HG02759 (cell line): ENCODE measurements at regions not wholly inside any gene's neighbourhood (a gene's known extent, or its start where the extent isn't known, plus 50 kb on each side); places are given as distances from the start of the nearest gene placed in this dataset.

Source experiments
- ATAC-seq: cut with Tn5 transposase; IDR thresholded peaks from one replicate; pipeline ENCODE4 v1.9.1; 2021; ENCODE audit warnings: mild to moderate bottlenecking, moderate library complexity; ENCODE audit not compliant: unreplicated experiment

DNA sequence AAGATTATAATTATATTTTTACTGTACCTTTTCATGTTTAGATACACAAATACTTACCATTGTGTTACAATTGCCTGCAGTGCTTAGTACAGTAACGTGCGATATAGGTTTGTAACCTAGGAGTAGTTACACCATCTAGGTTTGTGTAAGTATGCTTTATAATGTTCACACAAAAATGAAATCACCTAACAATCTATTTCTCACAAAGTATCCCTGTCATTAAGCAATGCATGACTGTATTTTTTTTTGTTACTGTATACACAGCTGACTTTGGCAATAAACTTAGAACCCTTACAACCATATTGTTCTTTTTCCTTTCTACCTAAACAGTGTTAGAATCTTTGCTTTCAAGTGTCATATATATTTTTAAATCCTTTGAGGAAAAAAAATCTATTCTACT is 303.0 kb upstream of the E2F7 start:
- ATAC-seq, result no peak

DNA sequence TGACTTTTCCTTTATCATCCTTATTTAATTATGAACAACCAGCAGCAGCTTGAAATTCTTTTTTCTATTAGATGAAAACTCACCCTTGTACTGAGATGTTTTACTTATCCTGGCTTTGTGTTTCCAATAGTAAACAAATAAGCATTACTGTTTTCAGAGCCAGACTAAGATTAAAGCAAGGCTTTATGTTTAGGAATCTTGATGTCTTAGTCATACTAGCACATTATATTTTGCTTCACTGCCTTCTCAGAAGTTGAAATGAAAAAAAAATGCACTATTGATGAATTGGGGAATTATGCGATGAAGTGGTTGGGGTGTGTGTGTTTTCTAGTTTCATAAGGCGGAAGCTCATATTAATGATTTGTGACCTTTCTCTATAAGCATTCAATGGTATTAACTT is 301.2 kb upstream of the E2F7 start:
- no peak for ATAC-seq

DNA sequence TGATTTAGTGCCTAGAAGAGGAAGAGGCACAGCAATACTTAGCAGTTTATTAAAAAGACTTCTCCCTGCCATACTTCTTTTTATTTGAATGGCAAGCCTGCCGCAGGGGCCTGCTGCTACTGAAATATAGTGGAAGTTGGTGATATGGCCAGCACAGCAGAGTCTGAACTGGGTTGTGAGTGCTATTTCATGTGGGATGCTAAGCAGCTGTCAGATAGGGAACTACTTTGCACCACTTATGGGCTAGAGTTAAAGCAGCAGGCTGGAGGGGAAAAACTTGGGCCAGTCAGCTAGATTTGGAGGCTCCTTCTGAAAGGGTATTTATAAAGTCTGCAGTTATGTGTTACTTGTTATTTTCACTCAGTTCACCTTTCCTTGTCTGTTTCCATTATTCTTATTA is 299.0 kb upstream of the E2F7 start:
- no peak for ATAC-seq

DNA sequence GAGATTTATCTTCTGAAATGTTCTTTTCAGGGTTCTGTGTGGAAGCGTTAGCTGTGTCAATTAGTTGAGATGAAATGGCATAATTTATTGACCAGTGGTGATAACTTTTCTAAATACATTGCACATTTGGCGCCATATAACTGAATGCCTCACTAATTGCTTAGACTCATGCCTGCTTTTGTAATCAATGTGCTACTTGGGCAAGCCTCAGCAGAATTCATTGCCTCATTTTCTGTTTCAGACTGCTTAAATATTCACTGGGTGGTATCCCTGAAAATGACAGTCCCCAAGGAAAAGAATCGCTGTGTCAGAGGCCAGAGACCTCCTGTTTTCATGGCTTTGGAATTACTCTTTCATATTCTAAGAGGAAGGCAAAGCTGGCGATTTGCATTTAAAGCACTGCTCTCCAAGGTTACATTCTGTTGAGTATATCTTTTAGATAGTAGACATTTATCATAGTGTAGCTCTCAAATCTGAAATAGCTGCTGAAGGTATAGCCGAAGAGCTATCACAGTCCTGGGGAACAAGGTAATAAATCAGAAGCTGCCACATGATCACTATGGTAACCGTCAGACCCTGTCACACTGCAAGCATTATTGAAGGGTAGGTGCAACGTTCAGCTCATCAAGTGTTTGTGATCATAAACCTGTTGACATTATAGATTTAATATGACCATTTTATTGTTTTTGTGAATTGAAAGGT is 297.3 kb upstream of the E2F7 start:
- no peak for ATAC-seq

DNA sequence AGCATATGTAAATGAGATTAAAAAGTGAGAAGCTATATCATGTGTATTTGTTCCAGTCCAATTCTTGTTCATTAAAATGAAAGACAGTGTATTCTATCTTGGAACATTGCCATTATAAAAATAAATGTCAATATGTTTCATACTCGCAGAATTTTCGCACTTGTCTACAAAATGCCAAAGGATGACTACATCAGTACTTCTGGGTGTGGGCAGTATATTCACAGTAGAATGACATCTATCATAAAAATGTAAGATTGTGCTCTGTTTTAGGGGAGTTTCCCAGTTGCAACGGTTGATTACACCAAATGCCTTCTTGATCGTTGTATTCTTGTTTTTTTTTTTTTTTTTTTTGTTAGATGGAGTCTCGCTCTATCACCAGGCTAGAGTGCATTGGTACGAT is 292.3 kb upstream of the E2F7 start:
- ATAC-seq, result no peak

DNA sequence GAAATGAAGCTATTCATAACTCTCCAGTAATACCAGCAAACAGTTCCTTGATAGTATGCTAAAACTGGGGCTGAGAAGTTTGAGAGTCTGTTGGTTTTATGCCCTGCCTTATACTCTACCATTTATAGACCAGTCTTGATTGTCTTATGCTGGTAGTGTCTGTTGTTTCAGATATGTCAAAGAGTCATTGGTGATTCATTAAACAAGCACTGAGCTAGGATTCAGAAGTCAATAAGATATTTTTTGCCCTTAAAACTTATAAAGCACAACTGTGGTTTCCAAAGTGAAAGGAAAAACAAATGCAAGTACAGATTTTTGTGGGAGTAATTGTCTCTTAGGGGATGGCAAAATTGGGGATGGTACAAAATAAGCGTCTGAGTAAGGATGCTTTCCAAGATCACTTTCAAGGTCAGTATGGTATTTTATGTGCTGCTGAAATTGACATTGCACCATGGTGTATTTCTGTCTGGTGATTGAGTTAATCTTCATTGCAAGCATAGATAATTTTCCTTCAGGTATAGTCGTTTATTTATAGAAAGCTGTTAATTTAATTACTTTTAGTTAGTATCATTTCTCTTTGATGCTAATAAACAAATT is 289.5 kb upstream of the E2F7 start:
- no peak for ATAC-seq

DNA sequence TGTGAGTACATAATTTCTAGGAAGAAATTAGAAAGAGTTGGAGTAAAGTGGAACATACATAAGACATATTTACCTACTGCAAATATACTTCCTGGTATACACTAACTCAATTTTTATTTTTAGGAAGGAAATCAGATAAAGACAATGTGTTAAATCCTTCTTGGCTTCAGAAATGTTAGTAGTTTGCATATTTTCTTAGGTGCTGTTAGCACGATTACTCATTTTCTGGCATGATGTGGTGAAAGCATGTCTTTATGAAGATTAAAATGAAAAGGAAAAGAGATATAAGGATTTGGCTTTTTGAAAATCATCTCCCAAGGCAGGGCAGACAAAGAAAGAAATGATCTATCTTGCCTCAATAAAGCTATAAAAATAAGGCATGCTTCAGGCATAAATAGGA is 287.6 kb upstream of the E2F7 start:
- no peak for ATAC-seq

DNA sequence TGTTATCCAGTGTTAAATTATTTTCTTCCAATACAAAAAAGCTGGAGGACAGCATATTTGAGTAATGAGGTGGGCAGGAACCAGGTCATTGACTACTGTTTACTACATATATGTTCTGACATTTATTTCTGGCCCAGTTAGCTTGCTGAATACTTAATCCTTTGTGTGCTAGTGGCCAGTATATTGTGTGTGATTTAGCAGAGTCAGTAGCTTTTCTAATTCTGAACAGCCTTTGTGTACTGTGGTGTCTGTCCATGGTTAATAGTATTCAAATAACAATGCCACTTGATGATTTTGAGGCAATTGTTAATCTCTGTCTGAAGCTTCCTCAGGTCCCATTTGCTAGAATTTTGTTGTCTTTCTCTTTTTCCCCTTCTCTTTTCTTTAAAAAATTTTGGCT is 286.5 kb upstream of the E2F7 start:
- ATAC-seq, result no peak

DNA sequence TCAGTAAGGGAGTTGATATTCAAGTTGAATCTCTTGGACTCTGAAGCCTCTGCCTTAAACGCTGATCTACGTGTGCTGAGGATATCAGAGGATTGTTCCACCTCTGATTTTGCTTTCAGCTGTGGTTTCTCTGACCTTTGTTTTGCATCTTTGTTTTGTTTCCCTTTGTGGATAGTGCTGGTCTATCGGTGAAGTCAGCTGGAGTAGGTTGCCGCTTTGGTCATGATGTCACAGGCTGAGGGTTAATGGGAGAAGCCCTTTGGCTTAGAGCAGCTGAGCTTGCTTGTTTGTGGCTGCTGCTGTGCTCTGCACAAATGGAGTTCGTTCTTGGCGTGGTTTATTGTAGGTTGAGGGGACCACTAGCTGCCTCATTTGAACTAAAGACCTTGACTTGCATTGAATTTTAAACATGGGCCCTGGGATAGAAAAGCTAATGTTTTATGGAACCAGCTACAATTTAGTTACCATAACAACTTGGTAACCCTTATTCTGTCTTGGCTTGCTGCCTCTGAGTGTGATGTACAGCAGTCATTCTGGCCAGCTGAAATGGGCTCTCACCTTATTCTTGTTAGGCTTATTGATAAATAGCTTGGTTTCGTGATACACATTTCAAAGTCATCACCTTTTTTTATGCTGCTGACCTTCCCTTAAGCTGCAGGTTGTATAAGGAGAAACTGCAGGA is 284.5 kb upstream of the E2F7 start:
- no peak for ATAC-seq

DNA sequence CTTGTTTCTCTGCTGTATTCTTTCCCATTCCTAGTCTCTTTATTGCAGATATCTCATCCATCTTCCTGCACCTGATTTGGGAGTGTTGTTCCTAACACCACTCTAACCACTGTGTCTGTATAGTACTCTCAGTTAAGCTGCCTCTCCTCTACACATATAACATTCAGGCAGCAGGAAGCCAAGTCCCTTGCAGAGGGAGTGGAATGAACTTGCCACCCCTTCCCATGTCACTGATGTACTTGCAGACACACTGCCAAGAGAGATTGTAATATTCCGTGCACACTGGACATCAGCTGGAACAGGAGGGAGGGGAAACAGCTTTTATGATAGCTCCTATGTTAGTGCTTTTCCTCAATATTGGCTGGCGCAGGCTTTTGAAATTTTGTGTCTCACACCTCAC is 281.6 kb upstream of the E2F7 start:
- no peak for ATAC-seq

DNA sequence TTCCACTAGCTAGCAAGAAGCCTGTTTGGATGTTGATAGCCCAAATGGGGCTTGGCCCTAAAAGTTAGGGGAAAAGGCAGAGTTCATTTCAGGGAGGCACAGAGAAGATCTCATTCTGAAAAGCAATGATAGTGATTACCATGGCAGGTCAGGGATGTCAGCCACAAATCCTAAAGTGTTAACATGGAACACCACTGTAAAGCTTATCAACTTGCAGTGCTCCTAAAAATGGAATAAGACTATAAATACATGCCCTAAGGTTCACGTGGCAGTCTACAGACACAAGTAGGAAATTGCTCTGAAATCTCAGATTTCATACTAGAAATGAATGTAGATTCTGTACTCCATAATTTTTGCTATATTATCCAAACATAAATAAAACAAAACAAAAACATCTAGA is 280.0 kb upstream of the E2F7 start:
- ATAC-seq, result no peak

DNA sequence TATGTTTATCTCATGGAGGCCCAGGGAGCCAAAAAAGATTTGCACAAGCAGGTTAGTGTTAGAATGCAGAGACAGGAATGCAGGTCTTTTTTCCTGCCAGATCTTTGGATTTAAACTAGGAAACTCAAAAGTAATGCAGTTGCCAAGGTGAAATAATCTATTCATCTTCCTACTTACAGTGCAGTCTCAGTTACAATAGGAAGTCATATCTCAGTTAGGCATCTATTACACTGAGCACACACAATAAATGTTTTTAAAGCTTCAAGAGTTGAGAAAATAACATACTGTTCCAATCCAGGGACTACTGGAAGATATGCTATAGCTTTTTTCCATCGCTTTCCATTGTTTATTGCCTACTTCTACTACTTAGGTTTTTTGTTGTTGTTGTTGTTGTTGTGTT is 279.3 kb upstream of the E2F7 start:
- no peak for ATAC-seq

DNA sequence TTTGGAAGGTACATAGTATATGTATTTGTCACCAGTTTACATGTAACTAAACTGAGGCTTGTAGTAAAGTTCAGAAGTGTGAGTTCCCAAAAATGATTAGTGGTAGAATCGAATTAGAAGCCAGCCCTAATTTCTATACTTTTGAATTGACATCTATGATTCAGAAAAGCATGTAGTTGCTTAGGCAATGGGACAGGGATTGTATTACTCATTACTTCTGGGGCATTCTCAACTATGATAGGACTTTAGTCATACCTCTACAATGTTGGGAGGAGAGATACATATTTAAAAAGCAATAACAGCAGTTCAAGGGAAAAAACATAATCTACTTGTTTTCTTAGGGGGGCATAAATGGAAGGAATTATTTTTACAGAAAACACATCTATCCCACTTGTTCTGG is 277.9 kb upstream of the E2F7 start:
- ATAC-seq, result no peak

DNA sequence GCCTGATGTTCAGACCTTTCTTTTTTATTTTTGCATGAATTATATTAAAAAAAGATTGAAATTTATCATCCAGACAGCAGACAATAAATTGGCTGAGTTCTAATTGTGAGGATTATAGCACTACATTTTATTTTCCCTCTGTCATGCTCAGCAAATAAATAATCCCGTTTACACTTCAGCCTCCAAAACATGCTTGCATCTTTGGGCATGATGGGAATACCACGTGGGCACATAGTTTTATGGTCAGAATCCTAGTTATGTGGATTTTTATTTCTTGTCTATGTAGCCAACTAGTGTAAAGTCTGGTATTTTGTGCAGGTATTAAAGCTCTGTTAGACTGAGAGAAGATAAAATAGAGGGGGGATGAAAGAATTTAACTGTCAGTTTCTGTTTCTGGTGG is 276.9 kb upstream of the E2F7 start:
- ATAC-seq, result no peak

DNA sequence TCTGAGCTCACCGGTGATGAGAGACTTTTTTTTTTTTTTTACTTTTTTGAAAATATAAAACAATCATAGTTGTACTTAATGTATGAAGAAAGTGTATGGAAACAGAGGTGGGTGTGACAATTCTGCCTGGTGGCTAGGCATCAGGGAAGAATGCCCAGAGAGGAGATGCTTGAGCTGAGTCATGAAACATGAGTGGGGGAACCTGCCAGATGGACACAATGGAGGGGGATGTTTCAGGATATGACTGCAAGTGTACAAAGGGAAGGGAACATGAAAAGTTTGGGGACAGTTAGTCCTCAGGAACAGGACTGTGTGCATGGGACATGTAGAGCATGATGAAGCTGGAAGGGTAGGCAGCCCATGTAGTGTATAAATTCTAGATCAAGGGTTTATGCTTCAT is 274.2 kb upstream of the E2F7 start:
- ATAC-seq, result no peak

DNA sequence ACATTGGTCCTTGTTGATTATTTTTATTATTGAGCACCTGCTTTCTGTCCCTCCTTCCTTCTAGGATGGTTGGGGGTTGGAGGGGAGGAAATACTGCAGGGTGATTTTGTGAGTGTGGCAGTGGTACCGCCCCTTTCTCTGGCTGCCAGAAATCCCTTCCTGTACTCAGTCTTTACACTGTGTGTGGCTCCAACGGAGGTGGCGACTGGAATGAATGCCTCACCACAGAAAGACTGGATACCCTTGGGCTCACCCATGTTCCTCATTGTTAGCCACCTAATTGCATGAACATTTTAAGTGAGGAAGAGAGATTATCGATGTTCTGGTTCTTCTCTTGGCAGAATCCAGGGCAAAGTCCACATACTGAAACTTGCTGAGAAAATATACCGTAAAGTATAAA is 272.0 kb upstream of the E2F7 start:
- ATAC-seq, result no peak

DNA sequence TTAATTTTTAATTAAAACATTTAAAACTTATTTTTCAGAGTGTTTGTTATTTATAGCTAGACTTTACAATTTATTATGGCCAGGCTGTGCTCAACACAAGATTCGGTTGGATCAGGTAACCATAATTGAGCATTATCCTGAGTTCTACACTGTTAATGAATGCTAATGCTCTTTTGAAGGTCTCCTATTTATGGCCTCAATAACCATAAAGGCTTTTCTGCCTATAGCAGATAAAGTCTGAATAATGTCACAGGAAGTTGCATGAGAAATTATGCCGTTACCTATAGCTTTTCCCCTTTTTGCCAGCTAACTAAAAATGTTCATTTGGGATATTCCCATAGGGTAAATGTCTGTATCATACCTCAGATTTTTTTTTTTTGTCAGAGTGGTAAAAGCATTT is 269.4 kb upstream of the E2F7 start:
- ATAC-seq, result no peak

DNA sequence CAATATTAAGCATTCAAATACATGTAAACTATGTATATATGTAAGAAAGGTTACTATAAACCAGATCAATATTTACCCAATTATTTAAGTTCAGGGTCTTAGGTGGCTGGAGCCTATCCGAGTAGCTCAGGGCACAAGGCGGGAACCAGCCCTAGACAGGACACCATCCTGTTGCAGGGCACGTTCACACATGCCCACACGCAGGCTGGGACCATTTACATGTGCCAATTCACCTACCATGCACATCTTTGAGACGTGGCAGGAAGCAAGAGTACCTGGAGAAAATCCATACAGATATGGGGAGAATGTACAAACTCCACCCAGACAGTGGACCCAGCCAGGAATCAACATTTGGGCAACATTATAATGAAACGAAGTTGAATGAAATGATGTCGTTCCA is 263.0 kb upstream of the E2F7 start:
- no peak for ATAC-seq

DNA sequence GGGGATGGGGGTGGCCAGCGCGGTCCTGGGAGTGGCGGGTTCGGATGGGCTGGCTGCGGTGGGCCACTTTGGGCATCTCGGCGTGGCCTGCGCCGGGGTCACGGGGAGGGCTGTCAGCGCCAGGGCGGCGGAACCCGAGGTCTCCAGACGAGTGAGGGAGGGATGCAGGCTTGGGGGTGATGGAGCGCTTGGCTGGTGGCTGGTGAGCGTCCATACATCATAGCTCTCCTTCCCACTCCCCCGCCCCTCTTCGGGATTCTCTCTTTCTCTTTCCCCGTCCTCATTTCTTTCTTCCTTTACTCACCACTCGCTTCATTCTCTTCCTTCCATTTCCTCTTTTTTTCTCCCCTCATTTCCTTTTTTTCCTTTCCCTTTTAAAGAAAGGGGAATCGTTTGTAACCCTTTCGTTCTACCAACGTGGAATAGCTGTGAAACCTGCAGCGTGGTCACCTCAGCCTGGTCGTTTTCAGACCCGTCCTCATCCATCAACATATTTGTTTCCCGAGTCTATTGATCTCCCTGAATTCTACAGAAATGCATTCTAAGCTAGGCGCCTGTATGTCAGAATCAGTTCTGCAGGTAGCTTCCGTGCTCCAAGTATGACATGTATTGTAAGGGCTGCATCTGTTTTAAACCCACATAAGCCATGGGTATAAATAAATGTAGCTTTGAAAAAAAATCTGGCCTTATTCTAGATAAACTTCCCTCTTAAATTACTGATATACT is 260.3 kb upstream of the E2F7 start:
- no peak for ATAC-seq

DNA sequence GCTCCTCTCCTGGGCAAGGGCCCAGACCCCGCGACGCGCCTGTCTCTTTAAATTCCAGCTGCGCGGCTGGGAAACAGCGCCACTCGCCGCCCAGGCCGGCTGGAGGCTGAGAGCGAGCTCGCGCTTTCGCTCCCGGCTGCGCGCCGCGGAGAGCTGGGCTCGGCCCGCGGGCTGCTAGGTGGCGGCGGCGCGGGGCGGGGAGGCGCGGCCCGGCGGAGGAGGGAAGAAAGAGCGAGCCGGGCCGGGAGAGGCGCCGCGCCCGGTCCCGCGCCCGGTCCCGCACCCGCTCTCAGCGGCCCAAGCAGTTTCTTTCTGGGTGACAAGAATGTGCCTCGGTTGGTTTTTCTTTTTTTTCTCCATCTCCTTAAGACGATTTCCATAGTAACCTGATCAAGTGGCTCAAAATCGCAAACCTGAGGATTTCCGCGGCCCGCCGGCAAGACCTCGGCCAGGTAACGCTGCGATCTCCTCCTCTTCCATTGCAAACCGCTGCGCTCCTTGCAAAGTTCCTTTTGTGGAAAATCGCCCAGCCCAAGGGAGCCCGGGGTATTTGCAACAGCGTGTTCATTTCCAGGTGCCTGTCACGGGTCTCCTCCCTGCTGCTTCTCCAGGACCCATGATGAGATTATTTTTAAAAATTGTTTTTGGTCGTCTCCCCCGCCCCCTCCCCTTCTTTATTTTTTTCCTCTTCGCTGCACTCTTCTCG is 259.5 kb upstream of the E2F7 start:
- peak; percentile 98 for ATAC-seq

DNA sequence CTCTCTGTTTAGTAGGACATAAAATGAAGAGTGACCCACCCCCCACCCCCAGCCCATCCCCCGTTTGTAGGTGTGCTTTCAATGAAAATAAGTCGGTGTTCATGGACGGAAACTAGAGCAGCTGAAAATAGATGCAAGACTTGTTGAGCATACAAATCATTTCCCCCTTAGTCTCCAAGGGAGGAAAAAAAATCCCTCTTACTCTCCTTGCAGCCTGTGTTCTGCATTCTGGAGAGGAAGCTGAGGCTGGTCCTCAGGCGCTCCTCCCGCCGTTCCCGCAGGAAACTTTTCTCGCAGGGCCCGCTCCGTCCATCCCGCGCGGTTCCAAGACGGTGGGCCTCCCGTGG is 259.0 kb upstream of the E2F7 start:
- no peak for ATAC-seq
